PFSK-1 (cell line): ENCODE measurements at regions not wholly inside any gene's neighbourhood (a gene's known extent, or its start where the extent isn't known, plus 50 kb on each side); places are given as distances from the start of the nearest gene placed in this dataset.

Experiments
- FOXP2 ChIP-seq: optimal IDR thresholded peaks from 2 replicates; pipeline ENCODE3; 2011; ENCODE audit warnings: borderline replicate concordance, control low read depth, inconsistent platforms; ENCODE audit not compliant: insufficient read depth; ENCODE audit errors: extremely low read length, extremely low read depth
- POLR2AphosphoS5 ChIP-seq: IDR thresholded peaks from 2 replicates; pipeline ENCODE4 v1.6.1; 2012; ENCODE audit warnings: low read depth, mild to moderate bottlenecking, control low read depth, low read length, moderate library complexity
- SIN3A ChIP-seq: IDR thresholded peaks from 2 replicates; pipeline ENCODE4 v1.6.1; 2012; ENCODE audit warnings: mild to moderate bottlenecking, low read length, moderate library complexity, borderline replicate concordance; ENCODE audit not compliant: insufficient read depth
- TAF1 ChIP-seq: IDR thresholded peaks from 2 replicates; pipeline ENCODE4 v1.6.1; 2012; ENCODE audit warnings: low read length, control low read depth, borderline replicate concordance; ENCODE audit not compliant: insufficient read depth
- TF ChIP-seq, protein P1 (sequence below), 2 experiments: IDR thresholded peaks; 2 replicates each; pipeline versions ENCODE4 v1.6.1 to v1.8.0; 2011 to 2012; ENCODE audit warnings: low read depth in 2 of 2, low read length in 2 of 2, control low read depth in 1 of 2, inconsistent platforms in 1 of 2, mild to moderate bottlenecking in 1 of 2, moderate library complexity in 1 of 2; ENCODE audit not compliant: insufficient read depth in 1 of 2

DNA sequence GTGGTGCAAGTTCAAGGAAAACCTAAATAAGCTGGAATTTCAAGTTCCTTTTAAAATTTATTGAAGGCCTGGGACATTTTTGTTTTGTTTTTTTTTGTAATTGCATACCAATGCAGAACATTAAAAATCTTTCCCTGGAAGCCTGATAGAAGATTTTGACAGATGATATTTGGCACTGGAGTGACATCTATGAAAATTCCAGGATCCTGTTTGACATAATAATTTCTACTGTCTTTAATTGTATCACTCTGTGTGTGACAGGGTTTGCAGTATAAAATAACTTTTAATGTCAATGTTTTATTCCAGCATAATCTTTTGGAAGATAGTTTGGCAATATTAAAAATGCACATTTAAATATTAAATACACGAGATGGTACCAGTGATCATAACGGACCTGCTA lies 514.2 kb upstream of the ACO1 start:
- TF ChIP-seq, protein P1, sequence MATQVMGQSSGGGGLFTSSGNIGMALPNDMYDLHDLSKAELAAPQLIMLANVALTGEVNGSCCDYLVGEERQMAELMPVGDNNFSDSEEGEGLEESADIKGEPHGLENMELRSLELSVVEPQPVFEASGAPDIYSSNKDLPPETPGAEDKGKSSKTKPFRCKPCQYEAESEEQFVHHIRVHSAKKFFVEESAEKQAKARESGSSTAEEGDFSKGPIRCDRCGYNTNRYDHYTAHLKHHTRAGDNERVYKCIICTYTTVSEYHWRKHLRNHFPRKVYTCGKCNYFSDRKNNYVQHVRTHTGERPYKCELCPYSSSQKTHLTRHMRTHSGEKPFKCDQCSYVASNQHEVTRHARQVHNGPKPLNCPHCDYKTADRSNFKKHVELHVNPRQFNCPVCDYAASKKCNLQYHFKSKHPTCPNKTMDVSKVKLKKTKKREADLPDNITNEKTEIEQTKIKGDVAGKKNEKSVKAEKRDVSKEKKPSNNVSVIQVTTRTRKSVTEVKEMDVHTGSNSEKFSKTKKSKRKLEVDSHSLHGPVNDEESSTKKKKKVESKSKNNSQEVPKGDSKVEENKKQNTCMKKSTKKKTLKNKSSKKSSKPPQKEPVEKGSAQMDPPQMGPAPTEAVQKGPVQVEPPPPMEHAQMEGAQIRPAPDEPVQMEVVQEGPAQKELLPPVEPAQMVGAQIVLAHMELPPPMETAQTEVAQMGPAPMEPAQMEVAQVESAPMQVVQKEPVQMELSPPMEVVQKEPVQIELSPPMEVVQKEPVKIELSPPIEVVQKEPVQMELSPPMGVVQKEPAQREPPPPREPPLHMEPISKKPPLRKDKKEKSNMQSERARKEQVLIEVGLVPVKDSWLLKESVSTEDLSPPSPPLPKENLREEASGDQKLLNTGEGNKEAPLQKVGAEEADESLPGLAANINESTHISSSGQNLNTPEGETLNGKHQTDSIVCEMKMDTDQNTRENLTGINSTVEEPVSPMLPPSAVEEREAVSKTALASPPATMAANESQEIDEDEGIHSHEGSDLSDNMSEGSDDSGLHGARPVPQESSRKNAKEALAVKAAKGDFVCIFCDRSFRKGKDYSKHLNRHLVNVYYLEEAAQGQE (IDR thresholded peaks at IDR 0.05; ENCODE audit: insufficient read depth in 1 of 2, low read depth in 2 of 2, low read length in 2 of 2) = no peak
- TF ChIP-seq POLR2AphosphoS5 (no peak), TAF1 (no peak), SIN3A (no peak), FOXP2 (no peak)
